K562 (cell line): ENCODE measurements at regions not wholly inside any gene's neighbourhood (a gene's known extent, or its start where the extent isn't known, plus 50 kb on each side); places are given as distances from the start of the nearest gene placed in this dataset.

Experiments used
- ATAC-seq: fragments of 200-7000 bp; cut with Tn5 transposase; 3 replicates; pipeline ENCODE4 v1.9.1; 2020; ENCODE audit warnings: moderate library complexity
- BruUV-seq: library from RNA; stranded (reverse); fragments of 400-500 nt; replicated peaks from 2 replicates; lab custom pipeline; 2021; lab: Mats Ljungman, UMichigan
- CTCF ChIA-PET: fragments of 300-600 bp; formaldehyde crosslinking; extraction: SDS; loops from one replicate; lab custom pipeline; 2021; ENCODE audit warnings: low intra/inter-chr PET ratio; lab: Yijun Ruan, JAX
- POLR2A ChIA-PET: fragments of 300-600, 350-650 bp; sonication (Branson Sonifier 250); formaldehyde crosslinking; extraction: SDS; loops from one replicate; lab custom pipeline; 2021; ENCODE audit warnings: antibody characterized with exemption, inconsistent platforms; lab: Yijun Ruan, JAX
- DNase-seq, 4 experiments: peaks; one replicate each; pipeline versions ENCODE4 v3.0.0 to v3.0.0-alpha.2; 2011 to 2018; ENCODE audit warnings: low spot score in 3 of 4, mixed read lengths in 3 of 4; ENCODE audit errors: extremely low read depth in 1 of 4
- FAIRE-seq: peaks from 2 replicates; lab custom pipeline; 2011; peaks lifted over from hg19 to GRCh38; lab: Jason Lieb, UNC
- H2AFZ ChIP-seq: 2 replicates; pipeline ENCODE4 v1.6.0; 2011; ENCODE audit warnings: low read depth, low read length, control low read depth, inconsistent platforms
- H3K27ac ChIP-seq: fragments of 200-600 bp; 3 replicates; pipeline ENCODE4 v1.8.0; 2011; ENCODE audit warnings: low read depth, mild to moderate bottlenecking, control low read depth, inconsistent platforms, low read length, moderate library complexity, mixed read lengths; ENCODE audit errors: extremely low read depth
- H3K27me3 ChIP-seq, 2 experiments: fragments of 300-600 bp in 1 of 2; 2 replicates in 1 of 2; 3 replicates in 1 of 2; pipeline versions ENCODE4 v1.6.0 to v1.8.0; 2011; ENCODE audit warnings: inconsistent platforms in 2 of 2, low read length in 2 of 2, mild to moderate bottlenecking in 1 of 2, mixed read lengths in 1 of 2, moderate library complexity in 1 of 2; ENCODE audit not compliant: control insufficient read depth in 2 of 2, insufficient read depth in 2 of 2
- H3K36me3 ChIP-seq: fragments of 300-600 bp; 3 replicates; pipeline ENCODE4 v1.8.0; 2011; ENCODE audit warnings: mild to moderate bottlenecking, low read length, inconsistent platforms; ENCODE audit not compliant: control insufficient read depth, insufficient read depth
- H3K4me1 ChIP-seq, 2 experiments: fragments of 200-600 bp in 1 of 2; replicated peaks in 1 of 2; 2 replicates in 1 of 2; 3 replicates in 1 of 2; pipeline versions ENCODE4 v1.5.1 to v1.8.0; 2011; ENCODE audit warnings: inconsistent platforms in 2 of 2, low read length in 2 of 2, mild to moderate bottlenecking in 1 of 2, mixed read lengths in 1 of 2, moderate library complexity in 1 of 2; ENCODE audit not compliant: control insufficient read depth in 2 of 2, insufficient read depth in 2 of 2
- H3K4me2 ChIP-seq: 2 replicates; pipeline ENCODE4 v1.6.1; 2011; ENCODE audit warnings: low read length, control low read depth, inconsistent platforms, mixed read lengths; ENCODE audit not compliant: insufficient read depth
- H3K4me3 ChIP-seq: fragments of 200-600 bp; sonication (generic), shearing (Covaris generic); 2 replicates; pipeline ENCODE4 v1.5.1; 2016; ENCODE audit warnings: control low read depth, inconsistent platforms
- H3K79me2 ChIP-seq: fragments of 200-600 bp; 3 replicates; pipeline ENCODE4 v1.8.0; 2011; ENCODE audit warnings: low read length, inconsistent platforms; ENCODE audit not compliant: control insufficient read depth, insufficient read depth
- H3K9ac ChIP-seq, 2 experiments: 2 replicates each; pipeline versions ENCODE4 v1.6.0 to v1.6.1; 2011; ENCODE audit warnings: low read depth in 2 of 2, low read length in 2 of 2, control low read depth in 1 of 2, inconsistent platforms in 1 of 2, mild to moderate bottlenecking in 1 of 2, mixed read lengths in 1 of 2; ENCODE audit not compliant: insufficient read depth in 1 of 2
- H3K9me1 ChIP-seq: one replicate; pipeline ENCODE4 v1.6.0; 2011; ENCODE audit warnings: inconsistent platforms, mild to moderate bottlenecking, low read length, moderate library complexity; ENCODE audit not compliant: control insufficient read depth, insufficient read depth
- H3K9me3 ChIP-seq: replicated peaks from 2 replicates; pipeline ENCODE4 v1.5.1; 2011; ENCODE audit warnings: low read depth, low read length, inconsistent platforms; ENCODE audit not compliant: control insufficient read depth, insufficient read depth
- H4K20me1 ChIP-seq: replicated peaks from 2 replicates; pipeline ENCODE4 v1.6.1; 2011; ENCODE audit warnings: low read length, inconsistent platforms, mixed read lengths; ENCODE audit not compliant: control insufficient read depth, insufficient read depth
- CEBPG ChIP-seq, 3 experiments: fragments of 200-800 bp in 1 of 3; sonication (Bioruptor generic) in 1 of 3; sonication (generic) in 1 of 3; formaldehyde crosslinking in 1 of 3; IDR thresholded peaks in 2 of 3; conservative IDR thresholded peaks in 1 of 3; 2 replicates each; pipeline versions ENCODE4 v1.6.1 to v1.8.0; 2016 to 2022; ENCODE audit warnings: missing compliant biosample characterization in 2 of 3, missing genetic modification characterization in 2 of 3, mild to moderate bottlenecking in 1 of 3, missing genetic modification reagents in 1 of 3
- ETS2 ChIP-seq: IDR thresholded peaks from 2 replicates; pipeline ENCODE4 v1.6.1; 2016; ENCODE audit warnings: borderline replicate concordance, missing genetic modification characterization, mild to moderate bottlenecking, moderate library complexity, missing compliant biosample characterization; ENCODE audit not compliant: poor library complexity, severe bottlenecking
- JUN ChIP-seq, 2 experiments: sonication (generic) in 1 of 2; formaldehyde crosslinking in 1 of 2; IDR thresholded peaks; 2 replicates each; pipeline versions ENCODE4 v1.6.1 to v1.8.0; 2012 to 2022; ENCODE audit warnings: borderline replicate concordance in 2 of 2, mild to moderate bottlenecking in 2 of 2, improper control_type of control experiment in 1 of 2, low read depth in 1 of 2, low read length in 1 of 2, missing genetic modification reagents in 1 of 2
- MTA2 ChIP-seq: fragments of 450-650 bp; IDR thresholded peaks from 2 replicates; pipeline ENCODE4 v1.6.1; 2016; ENCODE audit warnings: low read depth
- RBFOX2 ChIP-seq: fragments of 200-400 bp; formaldehyde crosslinking; IDR thresholded peaks from 2 replicates; pipeline ENCODE4 v1.6.1; 2017; ENCODE audit warnings: low read depth, mild to moderate bottlenecking, low read length, moderate library complexity
- TAF9B ChIP-seq: fragments of 450-650 bp; IDR thresholded peaks from 2 replicates; pipeline ENCODE4 v1.6.1; 2018; ENCODE audit warnings: mild to moderate bottlenecking; ENCODE audit not compliant: partially characterized antibody
- ZBTB8A ChIP-seq: fragments of 450-650 bp; IDR thresholded peaks from 2 replicates; pipeline ENCODE4 v1.6.1; 2018; ENCODE audit warnings: mild to moderate bottlenecking, moderate library complexity; ENCODE audit not compliant: partially characterized antibody
- ZNF239 ChIP-seq: fragments of 250-450 bp; sonication (Bioruptor Pico); IDR thresholded peaks from 2 replicates; pipeline ENCODE4 v1.4.0; 2020; ENCODE audit warnings: mild to moderate bottlenecking
- WGBS: fragments of 100-300 bp; shearing (Covaris generic); methylation state at CpG from one replicate; pipeline ENCODE4 v1.1.6; 2016; ENCODE audit warnings: low coverage, mixed read lengths; ENCODE audit not compliant: insufficient coverage; ENCODE audit errors: missing lambda C conversion rate; 5-methylcytosine and 5-hydroxymethylcytosine counted together
- in situ Hi-C: fragments of 300-500 bp; cut with MboI; formaldehyde crosslinking; loops from 4 replicates; pipeline ENCODE4 v1.15.0; 2018; ENCODE audit warnings: inconsistent platforms, mixed read lengths
- intact Hi-C: fragments of 100-400 bp; cut with micrococcal nuclease; formaldehyde crosslinking; loops from 2 replicates; pipeline ENCODE4 v1.14.2; 2022
- TF ChIP-seq, protein P1 (sequence below): fragments of 250-450 bp; sonication (Bioruptor Pico); IDR thresholded peaks from 2 replicates; pipeline ENCODE4 v1.8.0; 2021; ENCODE audit warnings: mild to moderate bottlenecking, moderate library complexity

DNA sequence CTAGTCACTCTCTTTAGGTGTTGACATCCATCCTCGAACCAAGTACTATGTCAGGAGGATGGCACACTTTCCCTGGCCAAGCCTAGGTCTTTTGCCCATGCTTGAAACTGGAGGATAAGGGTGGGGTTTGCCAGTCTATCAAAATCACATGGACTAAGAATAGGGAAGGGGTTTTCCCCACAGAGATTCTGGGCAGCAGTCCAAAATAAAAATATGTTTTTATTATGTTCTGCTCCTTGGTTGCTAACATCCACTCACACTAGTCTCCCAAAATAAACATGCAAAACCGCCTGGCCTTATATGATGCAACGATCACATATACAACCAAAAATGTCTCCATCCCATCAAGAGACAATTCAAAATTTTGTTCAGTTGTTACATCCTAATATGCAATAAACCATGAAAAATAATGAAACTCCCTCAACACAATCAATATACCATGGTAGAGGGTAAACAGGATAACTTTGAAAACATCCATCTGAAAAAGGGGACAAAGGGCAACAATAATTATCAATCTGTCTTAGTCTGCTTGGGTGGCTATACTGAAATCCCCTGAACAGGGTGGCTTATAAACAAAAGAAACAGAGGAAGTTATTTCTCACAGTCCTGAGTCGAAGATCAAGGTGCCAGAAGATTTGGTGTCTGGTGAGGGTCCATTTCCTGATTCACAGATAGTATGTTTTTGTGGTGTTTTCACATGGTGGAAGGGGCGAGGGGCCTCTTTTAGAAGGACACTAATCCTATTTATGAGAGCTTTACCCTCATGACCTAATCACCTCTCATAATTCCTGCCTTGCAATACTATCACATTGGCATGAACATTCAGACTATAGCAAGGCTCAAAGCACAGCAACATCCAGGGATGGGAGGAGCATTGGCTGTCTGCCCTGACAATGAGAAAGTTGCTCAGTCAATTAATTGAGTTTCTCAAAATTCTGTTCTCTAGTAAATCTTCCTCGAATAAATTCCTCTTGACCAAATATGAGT lies 159.3 kb downstream of the ETV1 start:
- H3K36me3 ChIP-seq = no peaks in the 10 kb centered on the region
- intact Hi-C loops = no loop called here
- no peaks in the 10 kb centered on the region for H3K9me3 ChIP-seq
- BruUV-seq = no TSS peak
- ATAC-seq = no peak
- no peak overlapping the region for H3K27ac ChIP-seq
- ChIA-PET CTCF (no interaction called here), POLR2A (no interaction called here)
- no peak for TF ChIP-seq CEBPG (CRISPR knock-in tag; IDR thresholded peaks at IDR 0.05)
- peak; percentile 33 to 58; a peak in 3 of 4 replicates for TF ChIP-seq CEBPG (tag; conservative IDR thresholded peaks at IDR 0.05 in 1 of 2, IDR thresholded peaks at IDR 0.05 in 1 of 2)
- TF ChIP-seq MTA2 = no peak
- 3% methylated on average over 6 of the region's 6 CpGs for WGBS
- no peak for DNase-seq
- in situ Hi-C loops = no loop called here
- no peak overlapping the region for H3K4me3 ChIP-seq
- FAIRE-seq = no peak
- no peaks in the 10 kb centered on the region for H4K20me1 ChIP-seq
- no peaks in the 10 kb centered on the region for H3K4me1 ChIP-seq
- no peaks in the 10 kb centered on the region for H3K79me2 ChIP-seq
- no peaks in the 10 kb centered on the region for H3K27me3 ChIP-seq
- H3K9ac ChIP-seq = no peak overlapping the region
- no peak overlapping the region for H2AFZ ChIP-seq
- no peaks in the 10 kb centered on the region for H3K9me1 ChIP-seq
- H3K4me2 ChIP-seq = no peak overlapping the region

DNA sequence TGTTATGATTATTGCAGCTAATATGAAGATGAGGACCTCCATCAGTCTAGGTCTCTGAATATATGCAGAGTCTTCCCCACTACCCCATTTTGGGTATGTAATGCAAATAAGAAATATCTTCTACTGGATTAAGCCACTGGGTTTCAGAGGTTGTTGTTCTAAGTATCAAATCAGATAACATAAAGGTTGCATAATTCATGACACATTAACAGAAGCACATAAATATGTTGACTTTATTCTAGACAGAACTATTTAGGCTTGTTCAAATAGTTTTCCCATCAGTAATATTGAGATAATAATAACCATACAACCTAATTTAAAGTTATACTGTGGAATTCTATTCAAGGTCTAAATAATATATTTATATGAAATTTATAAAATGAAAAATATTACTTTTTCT lies 157.1 kb downstream of the ETV1 start:
- Histone ChIP-seq H3K27me3 (no peaks in the 10 kb centered on the region), H3K4me1 (no peaks in the 10 kb centered on the region)
- in situ Hi-C loops = no loop called here
- no peak for DNase-seq
- no peak for ATAC-seq
- BruUV-seq = no TSS peak
- TF ChIP-seq JUN (IDR thresholded peaks at IDR 0.05; ENCODE audit: borderline replicate concordance, low read depth, low read length) (no peak), JUN (CRISPR knock-in tag; IDR thresholded peaks at IDR 0.05; ENCODE audit: borderline replicate concordance) (no peak), ETS2 (no peak), ZNF239 (CRISPR knock-in tag) (no peak), ZBTB8A (no peak), RBFOX2 (no peak), TAF9B (no peak)
- TF ChIP-seq, protein P1, sequence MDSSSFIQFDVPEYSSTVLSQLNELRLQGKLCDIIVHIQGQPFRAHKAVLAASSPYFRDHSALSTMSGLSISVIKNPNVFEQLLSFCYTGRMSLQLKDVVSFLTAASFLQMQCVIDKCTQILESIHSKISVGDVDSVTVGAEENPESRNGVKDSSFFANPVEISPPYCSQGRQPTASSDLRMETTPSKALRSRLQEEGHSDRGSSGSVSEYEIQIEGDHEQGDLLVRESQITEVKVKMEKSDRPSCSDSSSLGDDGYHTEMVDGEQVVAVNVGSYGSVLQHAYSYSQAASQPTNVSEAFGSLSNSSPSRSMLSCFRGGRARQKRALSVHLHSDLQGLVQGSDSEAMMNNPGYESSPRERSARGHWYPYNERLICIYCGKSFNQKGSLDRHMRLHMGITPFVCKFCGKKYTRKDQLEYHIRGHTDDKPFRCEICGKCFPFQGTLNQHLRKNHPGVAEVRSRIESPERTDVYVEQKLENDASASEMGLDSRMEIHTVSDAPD = no peak
- TF ChIP-seq, all 486 proteins: peak for 0
- H3K4me3 ChIP-seq = no peak overlapping the region
- H4K20me1 ChIP-seq = no peaks in the 10 kb centered on the region
- no peak overlapping the region for H3K4me2 ChIP-seq
- intact Hi-C loops = no loop called here
- ChIA-PET POLR2A (no interaction called here), CTCF (no interaction called here)
- no peaks in the 10 kb centered on the region for H3K79me2 ChIP-seq
- H3K36me3 ChIP-seq = no peaks in the 10 kb centered on the region
- H3K9ac ChIP-seq = no peak overlapping the region
- no peak overlapping the region for H2AFZ ChIP-seq
- H3K9me1 ChIP-seq = no peaks in the 10 kb centered on the region
- FAIRE-seq = no peak
- no peak overlapping the region for H3K27ac ChIP-seq
- H3K9me3 ChIP-seq = no peaks in the 10 kb centered on the region
